ENCODE measurements at regions not wholly inside any gene's neighbourhood (a gene's known extent, or its start where the extent isn't known, plus 50 kb on each side); places are given as distances from the start of the nearest gene placed in this dataset.

DNA sequence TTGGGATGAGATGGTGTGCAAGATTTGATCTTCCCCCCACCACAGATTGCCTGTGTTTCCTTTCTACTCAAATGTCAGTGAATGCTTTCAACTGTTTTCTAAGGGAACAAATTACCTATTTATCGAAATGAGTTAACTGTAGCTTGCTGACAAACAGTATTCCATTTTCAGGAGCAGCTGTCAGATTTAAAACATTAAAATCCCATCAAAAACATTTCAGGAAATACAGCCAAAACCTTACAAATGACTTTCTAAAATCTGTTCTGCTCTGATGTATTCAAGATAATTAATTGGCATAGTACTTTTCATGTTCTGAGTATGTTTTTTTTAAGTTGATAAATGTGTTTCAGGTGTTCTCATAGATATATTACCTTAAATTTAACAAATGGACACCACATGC, 158.0 kb upstream of the DMRTA1 start:
- DNase-seq = no peak

DNA sequence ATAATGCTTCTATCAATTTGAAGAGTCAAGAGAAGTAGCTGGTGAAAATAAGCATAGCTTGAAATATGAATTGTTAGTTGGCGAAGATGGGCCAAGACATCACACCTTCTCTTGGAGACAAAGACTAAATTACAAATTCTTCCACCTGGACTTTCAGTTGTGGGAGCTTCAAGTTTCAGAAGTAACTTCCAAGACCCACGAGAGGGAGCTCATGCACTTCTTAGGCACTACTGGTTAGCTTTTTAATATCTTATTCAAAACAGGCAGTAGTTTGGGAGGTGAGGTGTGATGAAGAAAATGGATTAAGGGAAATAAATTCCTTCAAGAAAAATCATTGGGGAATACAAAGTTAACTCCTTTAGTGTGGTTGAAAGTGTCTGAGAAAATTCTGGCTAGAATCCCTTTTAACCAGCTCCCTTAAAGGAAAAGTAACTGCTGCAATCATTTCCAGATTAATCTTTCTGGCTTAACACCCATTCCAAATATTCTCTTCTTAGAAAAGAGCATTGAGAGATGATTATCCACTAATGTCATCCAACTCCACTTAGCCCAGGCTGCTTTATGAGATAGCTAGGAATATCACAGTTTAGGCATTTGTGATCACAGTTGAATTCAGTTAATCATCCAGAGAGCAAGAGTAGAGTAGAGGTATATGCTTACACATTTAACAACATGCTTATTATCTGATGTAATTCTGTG, 139.5 kb upstream of the DMRTA1 start:
- peak; percentile 67 for DNase-seq

DNA sequence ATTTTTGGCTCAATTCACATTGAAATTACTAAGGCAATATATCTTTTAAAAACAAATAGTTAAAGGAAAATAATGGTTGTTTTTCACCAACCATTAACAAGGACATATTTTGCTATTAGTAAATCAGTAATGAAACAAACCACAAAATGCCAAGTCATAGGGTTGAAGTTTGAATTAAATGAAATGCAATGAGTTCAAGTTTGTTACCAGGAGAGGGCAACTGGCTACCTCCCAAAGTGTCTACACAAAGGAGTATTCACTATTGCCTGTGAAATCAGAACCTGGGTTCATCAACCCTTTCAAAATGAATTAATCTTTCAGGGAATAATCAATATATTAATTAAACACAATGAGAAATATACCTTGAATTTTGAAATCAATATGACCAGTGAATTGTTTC, 138.4 kb upstream of the DMRTA1 start:
- DNase-seq = no peak

DNA sequence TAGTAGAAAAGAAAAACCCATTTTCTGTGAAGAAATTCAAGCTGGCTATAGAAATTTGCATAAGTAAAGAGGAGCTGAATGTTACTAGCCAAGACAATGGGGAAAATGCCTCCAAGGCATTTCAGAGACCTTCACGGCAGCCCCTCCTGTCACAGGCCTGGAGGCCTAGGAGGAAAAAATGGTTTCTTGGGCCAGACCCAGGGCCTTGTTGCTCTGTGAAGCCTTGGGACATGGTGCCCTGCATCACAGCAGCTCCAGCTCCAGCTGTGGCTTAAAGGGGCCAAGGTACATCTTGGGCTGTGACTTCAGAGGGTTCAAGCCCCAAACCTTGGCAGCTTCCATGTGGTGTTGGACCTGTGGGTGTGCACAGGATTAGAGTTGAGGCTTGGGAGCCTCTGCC, 130.0 kb upstream of the DMRTA1 start:
- no peak for DNase-seq

DNA sequence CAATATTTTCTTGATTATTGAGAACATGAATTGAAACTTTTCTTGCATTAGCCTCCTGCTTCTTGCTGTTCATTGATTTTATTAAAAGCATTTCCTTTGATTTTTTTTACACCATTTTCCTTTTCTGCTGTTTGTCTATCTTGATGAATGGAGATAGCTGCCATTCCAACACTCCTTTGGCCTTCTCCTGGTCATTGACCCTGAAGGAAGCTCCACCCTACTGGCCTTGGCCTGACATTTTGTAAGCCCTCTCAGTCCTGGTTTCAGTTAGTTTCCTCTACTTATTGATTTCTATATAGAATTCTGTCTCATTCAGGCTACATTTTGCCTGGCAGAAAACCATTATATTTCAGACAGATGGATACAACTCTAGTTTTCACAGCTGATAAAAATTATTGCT, 115.1 kb upstream of the DMRTA1 start:
- DNase-seq = no peak

DNA sequence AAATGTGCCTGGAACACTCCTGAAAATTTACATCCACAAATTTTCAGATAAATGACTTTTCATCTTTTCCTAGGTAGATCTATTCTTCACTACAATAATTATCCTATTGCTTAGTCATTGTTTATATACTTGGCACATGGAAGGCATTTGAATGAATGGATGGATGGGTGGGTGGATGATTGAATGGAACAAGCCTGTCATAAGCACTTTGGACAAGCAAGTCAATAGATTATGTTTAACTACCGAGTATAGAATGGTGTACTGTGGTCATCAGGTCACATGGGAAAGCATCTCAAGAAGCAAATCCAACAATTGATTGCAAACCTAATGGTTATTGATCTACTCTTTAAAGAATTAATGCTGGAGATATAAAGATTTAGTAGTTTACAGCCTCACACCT, 114.4 kb upstream of the DMRTA1 start:
- DNase-seq = no peak

DNA sequence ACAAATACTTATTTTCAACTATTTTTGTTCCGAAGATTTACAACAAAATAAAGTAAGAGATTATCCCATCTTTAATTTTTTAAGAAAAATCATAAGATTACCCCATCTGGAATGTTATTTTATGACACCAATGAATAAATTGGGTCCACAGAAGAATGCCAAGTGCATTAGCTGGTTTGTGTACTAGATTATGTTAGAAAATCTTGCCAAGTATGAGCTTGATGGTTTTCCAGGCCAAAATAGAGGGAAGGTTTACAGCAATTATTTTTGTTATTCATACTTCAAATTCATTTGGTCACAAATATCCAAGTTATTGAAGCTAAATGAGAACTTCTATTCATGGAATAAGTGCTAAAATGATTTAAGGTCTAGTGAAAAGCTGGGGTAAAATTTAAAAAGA, 109.4 kb upstream of the DMRTA1 start:
- no peak for DNase-seq

DNA sequence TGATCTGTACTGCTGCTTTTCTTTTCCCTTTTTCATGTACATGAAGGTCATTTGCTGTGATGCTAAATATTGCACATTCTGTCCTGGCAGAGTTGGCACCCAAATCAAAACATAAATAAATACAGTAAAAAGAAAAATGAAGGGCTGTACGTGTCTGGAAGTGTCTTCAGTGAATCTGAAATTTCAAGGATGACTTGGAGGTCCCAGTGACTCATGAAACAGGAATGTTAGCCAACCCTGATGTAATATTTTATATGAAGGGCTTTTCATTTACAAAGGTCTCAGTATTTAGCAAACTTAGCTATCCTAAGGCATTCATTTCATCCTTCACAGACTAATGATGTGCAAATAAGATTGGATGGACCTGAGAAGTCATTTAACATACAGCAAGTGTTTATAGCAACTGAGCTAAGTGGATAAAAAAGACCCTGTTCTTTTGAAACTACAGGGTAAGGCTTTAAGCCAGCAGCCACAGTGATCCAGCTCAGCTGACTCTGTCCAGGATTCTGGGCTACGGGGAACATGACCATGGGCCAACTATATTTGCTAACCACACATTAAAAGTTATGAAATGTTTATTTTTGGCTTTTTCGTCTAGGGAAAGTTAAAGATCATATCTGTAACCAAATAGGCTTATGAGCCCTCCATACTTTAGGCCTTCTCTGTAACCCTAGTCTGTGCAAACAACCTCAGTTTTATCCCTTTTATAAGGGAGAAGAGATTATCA, 104.0 kb upstream of the DMRTA1 start:
- DNase-seq = no peak

DNA sequence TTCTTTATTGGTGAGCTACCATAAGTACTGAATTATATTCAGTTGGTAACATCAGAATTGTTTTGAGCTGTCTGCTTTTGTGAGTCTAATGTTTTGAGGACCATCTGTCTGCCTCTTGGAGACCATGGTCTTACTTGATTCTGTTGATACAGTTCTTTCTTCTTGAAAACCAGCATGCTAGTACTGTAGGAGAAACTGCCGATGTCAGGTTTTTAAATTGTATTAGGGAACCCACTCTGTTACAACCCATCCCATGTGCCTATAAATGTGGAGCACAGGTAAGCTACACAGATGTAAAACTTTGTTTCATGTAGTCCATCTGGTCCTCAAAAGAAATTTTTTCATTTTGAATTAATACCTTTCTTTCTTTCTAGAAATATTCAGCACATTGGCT, 103.4 kb upstream of the DMRTA1 start:
- no peak for DNase-seq

DNA sequence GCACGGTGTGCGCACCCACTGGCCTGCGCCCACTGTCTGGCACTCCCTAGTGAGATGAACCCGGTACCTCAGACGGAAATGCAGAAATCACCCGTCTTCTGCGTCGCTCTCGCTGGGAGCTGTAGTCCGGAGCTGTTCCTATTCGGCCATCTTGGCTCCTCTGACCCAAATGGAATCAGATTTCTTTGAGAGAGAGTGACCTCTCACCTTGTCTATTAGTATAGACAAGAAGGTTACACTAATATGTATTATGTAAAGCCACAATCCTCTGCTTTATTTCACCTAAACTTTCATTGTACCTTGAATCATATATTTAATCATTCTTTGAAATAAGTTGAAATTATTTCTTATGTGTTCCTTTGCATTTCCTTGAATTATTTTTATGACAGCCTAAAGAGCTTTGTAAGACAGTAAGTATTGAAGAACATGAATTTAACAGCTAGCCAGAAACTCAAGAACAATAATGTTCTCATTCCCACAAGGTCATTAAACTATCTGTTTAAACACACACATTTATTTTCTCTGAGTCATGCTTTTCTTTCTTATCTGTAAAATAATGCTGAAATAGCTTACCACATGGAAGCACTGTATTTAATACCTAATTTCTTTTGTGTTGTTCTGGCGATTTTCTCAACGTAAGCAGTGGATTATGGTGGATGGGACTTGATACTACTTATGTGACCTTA, 91.8 kb upstream of the DMRTA1 start:
- DNase-seq = no peak

DNA sequence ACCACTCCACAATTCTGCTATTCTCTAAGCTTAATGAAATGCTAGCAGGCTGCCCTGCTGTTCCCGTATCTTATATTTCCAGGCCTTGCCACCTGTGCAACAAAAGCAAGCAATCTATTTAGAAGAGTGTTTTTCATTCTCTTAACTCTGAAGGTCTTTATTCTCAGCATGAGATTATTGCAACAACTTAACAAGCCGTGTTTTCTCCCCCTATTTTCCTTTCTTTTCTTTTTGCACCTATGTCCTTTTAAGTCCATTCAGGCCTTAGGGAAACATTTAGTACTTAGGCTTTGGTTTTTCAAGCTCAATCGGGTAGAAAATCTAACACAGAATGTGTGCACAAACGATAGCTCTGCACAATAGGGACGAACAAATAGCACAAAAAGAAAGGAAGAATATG, 89.6 kb upstream of the DMRTA1 start:
- no peak for DNase-seq

DNA sequence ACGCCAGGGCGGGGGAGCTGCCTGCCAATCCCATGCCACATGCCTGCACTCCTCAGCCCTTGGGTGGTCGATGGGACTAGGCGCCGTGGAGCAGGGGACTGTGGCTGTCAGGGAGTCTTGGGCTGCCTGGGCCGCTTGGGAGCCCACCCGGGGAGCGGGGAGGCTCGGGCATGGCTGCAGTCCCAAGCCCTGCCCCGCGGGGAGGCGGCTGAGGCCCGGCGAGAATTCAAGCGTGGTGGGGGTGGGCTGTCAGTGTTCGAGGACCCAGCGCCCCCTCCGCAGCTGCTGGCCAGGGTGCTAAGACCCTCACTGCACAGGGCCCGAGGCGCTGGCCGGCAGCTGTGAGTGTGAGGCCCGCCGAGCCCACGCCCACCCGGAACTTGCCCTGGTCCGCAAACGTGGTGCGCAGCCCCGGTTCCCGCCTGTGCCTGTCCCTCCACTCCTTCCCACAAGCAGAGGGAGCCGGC, 83.2 kb upstream of the DMRTA1 start:
- DNase-seq = no peak

DNA sequence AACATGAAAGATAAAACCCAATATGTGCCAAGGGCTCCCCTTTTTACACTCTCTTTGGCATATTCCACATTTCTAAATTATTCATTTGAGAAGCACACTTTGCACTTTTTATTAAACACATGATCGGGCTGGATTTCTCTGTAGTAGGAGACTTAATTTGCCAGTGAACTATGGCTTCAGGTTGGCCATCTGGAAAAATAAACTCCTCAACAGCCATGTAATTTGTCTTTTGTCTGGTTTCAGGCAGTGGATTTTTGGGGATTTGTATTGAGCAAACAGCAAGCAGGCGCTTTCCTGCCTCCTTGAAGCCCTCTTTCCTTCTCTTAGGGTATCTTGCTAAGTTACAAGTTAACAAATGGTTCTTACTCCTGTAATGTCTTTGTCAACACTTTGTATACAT, 73.0 kb upstream of the DMRTA1 start:
- no peak for DNase-seq

DNA sequence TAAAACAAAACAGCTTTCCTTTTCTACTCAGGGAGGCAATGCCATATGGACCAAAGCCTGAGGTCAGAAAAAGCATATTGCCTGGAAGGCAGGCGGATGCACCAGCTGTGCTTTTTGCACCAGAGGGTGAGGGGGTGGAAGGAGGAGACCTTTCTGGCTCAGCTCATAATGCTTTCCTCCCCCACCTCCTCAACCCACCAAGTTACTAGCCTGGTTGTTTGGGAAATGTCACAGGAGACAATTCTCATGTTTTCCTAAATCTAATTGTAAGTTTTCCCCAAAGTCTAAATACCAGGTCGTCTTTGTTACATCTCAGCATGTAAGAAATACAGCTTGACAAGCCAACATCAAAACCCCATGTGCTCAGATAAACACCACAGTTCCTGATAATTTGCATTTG, 72.6 kb upstream of the DMRTA1 start:
- DNase-seq = no peak

DNA sequence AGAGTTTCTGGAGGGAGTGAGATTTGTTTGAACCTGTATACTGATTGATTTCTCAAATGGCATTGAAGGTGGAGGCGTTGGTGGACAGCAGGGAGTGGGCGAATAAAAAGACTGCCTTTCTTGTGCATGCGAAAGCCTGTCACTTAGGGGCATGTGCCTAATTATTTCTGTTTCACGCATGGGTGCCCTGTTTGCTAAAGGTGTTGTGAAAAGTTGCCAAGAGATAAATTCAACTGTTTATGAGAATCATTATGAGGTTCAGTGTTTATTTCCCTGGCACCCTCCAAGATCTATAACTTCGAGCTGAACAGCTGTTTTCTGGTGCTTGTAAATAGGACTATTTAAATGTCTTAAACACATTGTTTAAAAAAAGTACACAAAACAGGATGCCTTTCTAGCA, 67.4 kb upstream of the DMRTA1 start:
- DNase-seq = no peak

DNA sequence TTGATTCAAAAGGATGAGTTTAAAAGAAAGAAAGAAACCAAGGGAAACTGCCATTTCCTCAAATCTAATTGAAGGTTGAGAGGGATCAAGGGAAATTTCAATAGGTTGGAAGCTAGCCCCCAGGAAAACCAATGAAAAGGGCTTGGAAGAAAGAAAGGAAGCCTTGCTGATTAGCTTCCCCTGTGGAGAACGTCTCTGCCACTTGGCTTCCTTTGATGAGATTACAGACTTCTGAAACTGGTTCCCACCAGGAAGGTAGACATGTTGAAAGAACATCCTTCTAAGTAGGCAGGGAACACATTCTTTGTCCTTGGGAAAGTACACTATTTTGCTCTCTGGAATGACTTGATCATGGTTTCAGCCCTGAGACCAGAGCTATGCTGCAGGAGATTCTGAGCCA, 65.5 kb upstream of the DMRTA1 start:
- DNase-seq = no peak

DNA sequence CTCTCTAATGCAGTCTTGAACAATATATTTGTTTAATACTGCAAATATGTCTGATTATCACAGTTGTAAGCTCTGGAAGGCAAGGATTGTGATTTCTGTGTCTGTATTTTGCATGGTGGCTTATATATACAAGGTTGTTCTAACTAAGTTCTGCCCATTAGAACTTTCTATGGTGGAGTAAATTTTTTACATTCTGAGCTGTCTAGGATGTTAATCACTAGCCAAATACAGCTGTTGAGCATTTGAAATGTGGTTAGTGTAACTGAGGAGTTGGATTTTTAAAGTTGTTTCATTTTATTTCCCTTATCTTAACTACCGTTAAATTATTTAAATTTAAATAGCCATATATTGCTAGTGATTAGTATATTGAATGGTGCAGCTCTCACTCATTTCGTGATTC, 64.3 kb upstream of the DMRTA1 start:
- DNase-seq = no peak

DNA sequence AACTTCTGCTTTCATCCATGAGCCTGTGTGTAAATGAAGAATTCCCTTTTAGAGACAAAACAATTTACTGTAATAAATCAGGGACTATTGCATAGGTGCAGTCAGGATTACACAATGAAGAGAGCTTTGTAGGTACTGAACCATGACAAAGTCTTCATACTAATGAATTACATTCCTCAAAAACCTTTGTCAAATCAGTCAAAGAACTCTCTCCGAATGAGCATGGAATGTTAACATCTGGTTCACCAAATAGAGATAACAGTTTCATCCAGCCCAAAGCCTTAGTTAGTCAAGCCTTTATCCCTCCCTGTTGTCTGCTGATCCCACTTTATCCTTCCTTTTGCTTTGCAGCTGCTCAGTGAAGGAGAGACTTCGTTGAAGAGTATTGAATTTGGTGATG, 62.9 kb upstream of the DMRTA1 start:
- no peak for DNase-seq

DNA sequence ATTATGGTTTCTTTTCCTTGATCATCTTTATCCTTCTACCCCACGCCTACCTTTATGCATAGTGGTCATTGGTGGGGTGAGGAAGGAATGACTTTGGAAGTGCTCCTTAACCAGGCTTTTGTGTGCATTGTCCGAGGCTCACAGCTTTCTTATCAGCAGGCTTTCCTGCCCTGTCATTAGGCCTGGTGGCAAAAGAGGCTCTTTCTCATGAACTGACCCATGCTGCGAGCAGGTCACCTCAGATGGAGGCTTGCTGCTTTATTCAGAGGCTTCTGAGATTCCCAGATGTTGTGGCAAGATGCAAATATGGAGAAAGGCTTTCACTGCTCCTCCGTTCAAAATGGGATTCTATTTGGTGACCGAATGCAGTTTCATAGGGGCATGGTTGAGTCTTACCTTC, 57.4 kb upstream of the DMRTA1 start:
- DNase-seq = no peak

DNA sequence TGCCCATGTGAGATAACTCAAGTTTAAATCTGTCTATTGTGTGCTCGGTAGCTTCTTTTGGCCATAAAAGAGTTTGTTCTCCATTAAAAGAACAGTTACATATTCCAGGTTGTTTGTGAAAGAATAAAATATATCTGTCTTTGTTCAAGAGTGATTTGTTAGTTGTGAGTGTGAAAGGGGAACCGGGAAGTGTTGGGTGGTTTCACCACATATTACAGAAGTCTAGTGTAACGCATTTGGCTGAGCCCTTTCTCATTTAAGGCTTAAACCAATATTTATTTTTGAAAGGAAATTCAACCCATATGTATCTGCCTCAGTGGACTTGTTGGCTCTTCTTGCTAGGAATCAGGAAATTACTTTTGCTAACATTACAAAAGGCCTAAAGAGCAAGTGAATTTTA, 54.1 kb upstream of the DMRTA1 start:
- no peak for DNase-seq

DNA sequence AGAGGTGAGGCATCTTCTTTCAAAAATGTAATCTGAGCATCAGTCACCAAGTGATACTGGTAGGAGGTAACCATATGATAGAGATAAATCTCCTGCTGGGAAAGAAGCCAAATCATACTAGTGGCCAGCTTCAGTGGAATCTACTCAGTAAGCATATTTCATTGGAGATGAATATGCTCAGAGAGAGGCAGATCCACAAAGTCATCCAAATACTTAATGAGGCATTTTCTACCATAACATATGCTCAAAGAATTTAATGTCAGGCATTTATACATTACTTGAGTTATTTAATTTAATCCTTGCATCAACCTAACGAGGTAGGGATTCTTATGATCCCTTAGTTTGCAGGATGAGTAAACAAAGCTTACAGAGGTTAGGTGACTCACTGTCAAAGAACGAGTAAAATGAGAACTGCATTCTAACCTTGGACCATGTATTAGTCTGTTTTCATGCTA, 50.9 kb upstream of the DMRTA1 start:
- no peak for DNase-seq

All from dermis blood vessel endothelial cell (primary cell).